SK-N-SH (cell line): ENCODE measurements at regions not wholly inside any gene's neighbourhood (a gene's known extent, or its start where the extent isn't known, plus 50 kb on each side); places are given as distances from the start of the nearest gene placed in this dataset.

Source experiments
- CTCF ChIA-PET: fragments of 300-600, 350-600 bp; formaldehyde crosslinking; extraction: SDS; loops from one replicate; lab custom pipeline; 2021; lab: Yijun Ruan, JAX
- POLR2A ChIA-PET: fragments of 350-600 bp; sonication (Branson Sonifier 250); formaldehyde crosslinking; extraction: SDS; loops from one replicate; lab custom pipeline; 2020; ENCODE audit warnings: antibody characterized with exemption, inconsistent platforms; lab: Yijun Ruan, JAX
- DNase-seq: peaks from one replicate; pipeline ENCODE4 v3.0.0; 2012
- H2AFZ ChIP-seq: fragments of 200-600 bp; sonication (generic); 2 replicates; pipeline ENCODE4 v1.8.1; 2016; ENCODE audit warnings: antibody characterized with exemption, mild to moderate bottlenecking, low read depth
- H3F3A ChIP-seq: fragments of 200-600 bp; sonication (generic); replicated peaks from 2 replicates; pipeline ENCODE3; 2016; ENCODE audit warnings: antibody characterized with exemption, mild to moderate bottlenecking; ENCODE audit not compliant: insufficient read depth
- H3K27ac ChIP-seq, 2 experiments: fragments of 200-500 bp in 1 of 2; fragments of 200-600 bp in 1 of 2; sonication (Bioruptor generic) in 1 of 2; sonication (generic), shearing (Covaris generic) in 1 of 2; 2 replicates each; pipeline versions ENCODE4 v1.5.1 to v1.6.1; 2014 to 2016; ENCODE audit warnings: low read depth in 2 of 2, inconsistent platforms in 1 of 2, low read length in 1 of 2, mild to moderate bottlenecking in 1 of 2, mixed read lengths in 1 of 2
- H3K27me3 ChIP-seq: fragments of 200-600 bp; sonication (generic), shearing (Covaris generic); 2 replicates; pipeline ENCODE4 v1.6.1; 2016; ENCODE audit warnings: mixed run types; ENCODE audit not compliant: insufficient read depth
- H3K36me3 ChIP-seq, 2 experiments: fragments of 200-500 bp in 1 of 2; fragments of 200-600 bp in 1 of 2; sonication (Bioruptor generic) in 1 of 2; sonication (generic) in 1 of 2; replicated peaks in 1 of 2; 2 replicates each; pipeline versions ENCODE3 to v1.5.1; 2014 to 2016; ENCODE audit warnings: low read length in 1 of 2, mild to moderate bottlenecking in 1 of 2; ENCODE audit not compliant: insufficient read depth in 2 of 2, control insufficient read depth in 1 of 2
- H3K4me1 ChIP-seq, 2 experiments: fragments of 200-500 bp in 1 of 2; fragments of 200-600 bp in 1 of 2; sonication (Bioruptor generic) in 1 of 2; sonication (generic), shearing (Covaris generic) in 1 of 2; 2 replicates each; pipeline versions ENCODE4 v1.5.1 to v1.6.1; 2014 to 2016; ENCODE audit warnings: low read depth in 1 of 2, low read length in 1 of 2, mixed run types in 1 of 2; ENCODE audit not compliant: insufficient read depth in 2 of 2, control insufficient read depth in 1 of 2
- H3K4me2 ChIP-seq: fragments of 200-600 bp; sonication (generic), shearing (Covaris generic); 2 replicates; pipeline ENCODE4 v1.6.1; 2017; ENCODE audit warnings: mixed run types
- H3K4me3 ChIP-seq, 2 experiments: fragments of 200-500 bp in 1 of 2; fragments of 200-600 bp in 1 of 2; sonication (Bioruptor generic) in 1 of 2; sonication (generic), shearing (Covaris generic) in 1 of 2; 2 replicates each; pipeline versions ENCODE4 v1.5.1 to v1.8.1; 2014 to 2016; ENCODE audit warnings: low read depth in 2 of 2, inconsistent platforms in 1 of 2, low read length in 1 of 2, mild to moderate bottlenecking in 1 of 2, mixed read lengths in 1 of 2, moderate library complexity in 1 of 2
- H3K79me2 ChIP-seq: fragments of 200-600 bp; sonication (generic); 2 replicates; pipeline ENCODE4 v1.8.1; 2017; ENCODE audit warnings: mild to moderate bottlenecking; ENCODE audit not compliant: insufficient read depth
- H3K9ac ChIP-seq: fragments of 200-600 bp; sonication (generic); 2 replicates; pipeline ENCODE4 v1.6.1; 2017; ENCODE audit warnings: mixed run types
- H3K9me2 ChIP-seq: fragments of 200-600 bp; sonication (generic); 2 replicates; pipeline ENCODE4 v1.6.1; 2017; ENCODE audit warnings: mixed run types
- H3K9me3 ChIP-seq: fragments of 200-600 bp; sonication (generic); 2 replicates; pipeline ENCODE4 v1.6.1; 2017; ENCODE audit warnings: mixed run types, mild to moderate bottlenecking, moderate library complexity
- H4K20me1 ChIP-seq: fragments of 200-600 bp; sonication (generic); 2 replicates; pipeline ENCODE4 v1.6.1; 2017; ENCODE audit warnings: mild to moderate bottlenecking, mixed run types; ENCODE audit not compliant: insufficient read depth
- ELF1 ChIP-seq: IDR thresholded peaks from 2 replicates; pipeline ENCODE4 v1.4.0; 2012
- FOSL2 ChIP-seq: IDR thresholded peaks from 2 replicates; pipeline ENCODE4 v1.4.0; 2012; ENCODE audit warnings: low read depth, mild to moderate bottlenecking, moderate library complexity, borderline replicate concordance
- FOXJ3 ChIP-seq: sonication (generic); formaldehyde crosslinking; IDR thresholded peaks from 2 replicates; pipeline ENCODE4 v1.5.1; 2020; ENCODE audit warnings: mild to moderate bottlenecking, missing genetic modification reagents
- GABPA ChIP-seq: IDR thresholded peaks from 2 replicates; pipeline ENCODE4 v1.4.0; 2012; ENCODE audit warnings: low read depth, mild to moderate bottlenecking
- MXI1 ChIP-seq: IDR thresholded peaks from 2 replicates; pipeline ENCODE4 v1.6.1; 2012; ENCODE audit warnings: mild to moderate bottlenecking, low read depth, low read length, improper control_type of control experiment
- NFIC ChIP-seq: IDR thresholded peaks from 2 replicates; pipeline ENCODE4 v1.4.0; 2012; ENCODE audit warnings: borderline replicate concordance
- RAD21 ChIP-seq: IDR thresholded peaks from 2 replicates; pipeline ENCODE4 v1.6.1; 2012; ENCODE audit warnings: mild to moderate bottlenecking, low read length
- RFX5 ChIP-seq: IDR thresholded peaks from 2 replicates; pipeline ENCODE4 v1.6.1; 2012; ENCODE audit warnings: mild to moderate bottlenecking, improper control_type of control experiment, low read length
- SMC3 ChIP-seq: IDR thresholded peaks from 2 replicates; pipeline ENCODE4 v1.6.1; 2012; ENCODE audit warnings: low read depth, low read length, improper control_type of control experiment
- TCF12 ChIP-seq: IDR thresholded peaks from 2 replicates; pipeline ENCODE4 v1.4.0; 2012
- TEAD4 ChIP-seq: IDR thresholded peaks from 2 replicates; pipeline ENCODE4 v1.4.0; 2012; ENCODE audit warnings: mild to moderate bottlenecking, borderline replicate concordance; ENCODE audit not compliant: insufficient read depth
- USF2 ChIP-seq: fragments of 150-350 bp; IDR thresholded peaks from 2 replicates; pipeline ENCODE4 v1.6.1; 2017; ENCODE audit warnings: antibody characterized with exemption, low read length, low read depth, borderline replicate concordance
- WGBS: methylation state at CpG from one replicate; pipeline ENCODE4 v1.1.6; 2017; ENCODE audit warnings: low lambda C conversion rate; 5-methylcytosine and 5-hydroxymethylcytosine counted together
- TF ChIP-seq, protein P1 (sequence below): fragments of 200-600 bp; sonication (generic); IDR thresholded peaks from 2 replicates; pipeline ENCODE4 v1.6.1; 2017; ENCODE audit warnings: antibody characterized with exemption, mild to moderate bottlenecking, moderate library complexity
- TF ChIP-seq, protein P2 (sequence below): IDR thresholded peaks from 2 replicates; pipeline ENCODE4; 2012
- TF ChIP-seq, protein P3 (sequence below): IDR thresholded peaks from 2 replicates; pipeline ENCODE4 v1.4.0; 2012; ENCODE audit warnings: low read depth, borderline replicate concordance

- H2AFZ ChIP-seq = no peak overlapping the region
- no peaks in the 10 kb centered on the region for H3K79me2 ChIP-seq
- H3F3A ChIP-seq = no peaks in the 10 kb centered on the region
- TF ChIP-seq, protein P1, sequence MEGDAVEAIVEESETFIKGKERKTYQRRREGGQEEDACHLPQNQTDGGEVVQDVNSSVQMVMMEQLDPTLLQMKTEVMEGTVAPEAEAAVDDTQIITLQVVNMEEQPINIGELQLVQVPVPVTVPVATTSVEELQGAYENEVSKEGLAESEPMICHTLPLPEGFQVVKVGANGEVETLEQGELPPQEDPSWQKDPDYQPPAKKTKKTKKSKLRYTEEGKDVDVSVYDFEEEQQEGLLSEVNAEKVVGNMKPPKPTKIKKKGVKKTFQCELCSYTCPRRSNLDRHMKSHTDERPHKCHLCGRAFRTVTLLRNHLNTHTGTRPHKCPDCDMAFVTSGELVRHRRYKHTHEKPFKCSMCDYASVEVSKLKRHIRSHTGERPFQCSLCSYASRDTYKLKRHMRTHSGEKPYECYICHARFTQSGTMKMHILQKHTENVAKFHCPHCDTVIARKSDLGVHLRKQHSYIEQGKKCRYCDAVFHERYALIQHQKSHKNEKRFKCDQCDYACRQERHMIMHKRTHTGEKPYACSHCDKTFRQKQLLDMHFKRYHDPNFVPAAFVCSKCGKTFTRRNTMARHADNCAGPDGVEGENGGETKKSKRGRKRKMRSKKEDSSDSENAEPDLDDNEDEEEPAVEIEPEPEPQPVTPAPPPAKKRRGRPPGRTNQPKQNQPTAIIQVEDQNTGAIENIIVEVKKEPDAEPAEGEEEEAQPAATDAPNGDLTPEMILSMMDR = no peak
- TF ChIP-seq, protein P2, sequence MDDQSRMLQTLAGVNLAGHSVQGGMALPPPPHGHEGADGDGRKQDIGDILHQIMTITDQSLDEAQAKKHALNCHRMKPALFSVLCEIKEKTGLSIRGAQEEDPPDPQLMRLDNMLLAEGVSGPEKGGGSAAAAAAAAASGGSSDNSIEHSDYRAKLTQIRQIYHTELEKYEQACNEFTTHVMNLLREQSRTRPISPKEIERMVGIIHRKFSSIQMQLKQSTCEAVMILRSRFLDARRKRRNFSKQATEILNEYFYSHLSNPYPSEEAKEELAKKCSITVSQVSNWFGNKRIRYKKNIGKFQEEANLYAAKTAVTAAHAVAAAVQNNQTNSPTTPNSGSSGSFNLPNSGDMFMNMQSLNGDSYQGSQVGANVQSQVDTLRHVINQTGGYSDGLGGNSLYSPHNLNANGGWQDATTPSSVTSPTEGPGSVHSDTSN = no peak
- no peak for TF ChIP-seq TEAD4
- no peak for TF ChIP-seq TCF12
- TF ChIP-seq RFX5 = no peak
- no peak for TF ChIP-seq ELF1
- TF ChIP-seq USF2 = no peak
- TF ChIP-seq RAD21 = no peak
- no peak for TF ChIP-seq MXI1
- no peak for TF ChIP-seq SMC3
- no peak for TF ChIP-seq FOXJ3 (CRISPR knock-in tag)
- TF ChIP-seq, protein P3, sequence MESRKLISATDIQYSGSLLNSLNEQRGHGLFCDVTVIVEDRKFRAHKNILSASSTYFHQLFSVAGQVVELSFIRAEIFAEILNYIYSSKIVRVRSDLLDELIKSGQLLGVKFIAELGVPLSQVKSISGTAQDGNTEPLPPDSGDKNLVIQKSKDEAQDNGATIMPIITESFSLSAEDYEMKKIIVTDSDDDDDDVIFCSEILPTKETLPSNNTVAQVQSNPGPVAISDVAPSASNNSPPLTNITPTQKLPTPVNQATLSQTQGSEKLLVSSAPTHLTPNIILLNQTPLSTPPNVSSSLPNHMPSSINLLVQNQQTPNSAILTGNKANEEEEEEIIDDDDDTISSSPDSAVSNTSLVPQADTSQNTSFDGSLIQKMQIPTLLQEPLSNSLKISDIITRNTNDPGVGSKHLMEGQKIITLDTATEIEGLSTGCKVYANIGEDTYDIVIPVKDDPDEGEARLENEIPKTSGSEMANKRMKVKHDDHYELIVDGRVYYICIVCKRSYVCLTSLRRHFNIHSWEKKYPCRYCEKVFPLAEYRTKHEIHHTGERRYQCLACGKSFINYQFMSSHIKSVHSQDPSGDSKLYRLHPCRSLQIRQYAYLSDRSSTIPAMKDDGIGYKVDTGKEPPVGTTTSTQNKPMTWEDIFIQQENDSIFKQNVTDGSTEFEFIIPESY = no peak
- TF ChIP-seq NFIC = no peak
- no peak for TF ChIP-seq FOSL2
- no peak for TF ChIP-seq GABPA
- TF ChIP-seq, all 33 proteins: peak for 0
- no peaks in the 10 kb centered on the region for H3K9me2 ChIP-seq
- H3K27ac ChIP-seq = no peak overlapping the region
- no peaks in the 10 kb centered on the region for H3K27me3 ChIP-seq
- DNase-seq = no peak
- no peak overlapping the region for H3K4me3 ChIP-seq
- CTCF ChIA-PET = no interaction called here
- H3K4me2 ChIP-seq = no peak overlapping the region
- H4K20me1 ChIP-seq = no peaks in the 10 kb centered on the region
- no peaks in the 10 kb centered on the region for H3K4me1 ChIP-seq
- no peaks in the 10 kb centered on the region for H3K36me3 ChIP-seq
- POLR2A ChIA-PET = no interaction called here
- H3K9ac ChIP-seq = no peak overlapping the region
- 40% methylated on average over 4 of the region's 4 CpGs for WGBS
- H3K9me3 ChIP-seq = no peaks in the 10 kb centered on the region
These were observed 114.8 kb upstream of the LHX5 start for GRCh38 chr12:113586461-113586860.
